GM12878 (cell line): ENCODE measurements at regions not wholly inside any gene's neighbourhood (a gene's known extent, or its start where the extent isn't known, plus 50 kb on each side); places are given as distances from the start of the nearest gene placed in this dataset.

Experiments used
- ATAC-seq: fragments of 200-7000 bp; cut with Tn5 transposase; 3 replicates; pipeline ENCODE4 v1.9.1; 2020; ENCODE audit warnings: mild to moderate bottlenecking, moderate library complexity
- BruUV-seq: library from RNA; stranded (reverse); fragments of 400-500 nt; replicated peaks from 2 replicates; lab custom pipeline; 2021; lab: Mats Ljungman, UMichigan
- CTCF ChIA-PET: fragments of 300-600 bp; sonication (Branson Sonifier 250); formaldehyde crosslinking; extraction: SDS; loops from one replicate; lab custom pipeline; 2021; ENCODE audit warnings: inconsistent platforms; lab: Yijun Ruan, JAX
- POLR2A ChIA-PET: fragments of 350-600 bp; formaldehyde crosslinking; extraction: SDS; loops from one replicate; lab custom pipeline; 2021; ENCODE audit warnings: inconsistent platforms; lab: Charles Lee
- RAD21 ChIA-PET: fragments of 300-600 bp; sonication (Branson Sonifier 250); formaldehyde crosslinking; loops from one replicate; lab custom pipeline; 2023; ENCODE audit warnings: antibody characterized with exemption; ENCODE audit not compliant: unreplicated experiment; lab: Charles Lee
- SMC1A ChIA-PET: fragments of 300-600 bp; sonication (Branson Sonifier 250); formaldehyde crosslinking; loops from one replicate; lab custom pipeline; 2023; ENCODE audit not compliant: unreplicated experiment, uncharacterized antibody; lab: Charles Lee
- DNase-seq: peaks from one replicate; pipeline ENCODE4 v3.0.0-alpha.2; 2011; ENCODE audit warnings: low read depth, low spot score
- FAIRE-seq: peaks from 3 replicates; lab custom pipeline; 2011; peaks lifted over from hg19 to GRCh38; lab: Jason Lieb, UNC
- H2AFZ ChIP-seq: 2 replicates; pipeline ENCODE4 v1.6.0; 2011; ENCODE audit warnings: low read depth, low read length, control low read depth; ENCODE audit not compliant: control insufficient read depth
- H3K27ac ChIP-seq: 2 replicates; pipeline ENCODE4 v1.5.1; 2011; ENCODE audit warnings: control low read depth; ENCODE audit not compliant: control insufficient read depth, insufficient read depth
- H3K27me3 ChIP-seq, 2 experiments: replicated peaks in 1 of 2; 2 replicates each; pipeline versions ENCODE4 v1.6.0 to v1.6.1; 2011; ENCODE audit warnings: low read length in 1 of 2; ENCODE audit not compliant: control insufficient read depth in 2 of 2, insufficient read depth in 2 of 2
- H3K36me3 ChIP-seq, 2 experiments: 2 replicates each; pipeline ENCODE4 v1.5.1; 2011; ENCODE audit warnings: low read length in 1 of 2; ENCODE audit not compliant: control insufficient read depth in 2 of 2, insufficient read depth in 2 of 2
- H3K4me1 ChIP-seq: 2 replicates; pipeline ENCODE4 v1.6.1; 2011; ENCODE audit warnings: mild to moderate bottlenecking, low read length, moderate library complexity, mixed read lengths; ENCODE audit not compliant: control insufficient read depth, insufficient read depth
- H3K4me2 ChIP-seq: 2 replicates; pipeline ENCODE4 v1.6.0; 2011; ENCODE audit warnings: control low read depth; ENCODE audit not compliant: control insufficient read depth, insufficient read depth
- H3K4me3 ChIP-seq: fragments of 200-600 bp; sonication (generic); 2 replicates; pipeline ENCODE4 v1.5.1; 2016
- H3K79me2 ChIP-seq: 2 replicates; pipeline ENCODE4 v1.6.0; 2011; ENCODE audit warnings: low read length; ENCODE audit not compliant: control insufficient read depth, insufficient read depth
- H3K9ac ChIP-seq: 2 replicates; pipeline ENCODE4 v1.8.0; 2011; ENCODE audit warnings: low read length, control low read depth, mixed read lengths; ENCODE audit not compliant: control insufficient read depth, insufficient read depth
- H3K9me3 ChIP-seq: replicated peaks from 3 replicates; pipeline ENCODE4 v1.5.1; 2011; ENCODE audit warnings: mild to moderate bottlenecking, low read length; ENCODE audit not compliant: control insufficient read depth, insufficient read depth
- H4K20me1 ChIP-seq: 2 replicates; pipeline ENCODE4 v1.6.0; 2011; ENCODE audit not compliant: control insufficient read depth, insufficient read depth
- ASH2L ChIP-seq: fragments of 300-600, 200-600 bp; sonication (generic); IDR thresholded peaks from 2 replicates; pipeline ENCODE4 v1.6.1; 2017; ENCODE audit warnings: low read depth, mild to moderate bottlenecking, borderline replicate concordance
- BCL11A ChIP-seq: IDR thresholded peaks from 2 replicates; pipeline ENCODE4 v1.6.1; 2011; ENCODE audit warnings: low read depth, low read length
- CTCF ChIP-seq, 3 experiments: IDR thresholded peaks in 2 of 3; conservative IDR thresholded peaks in 1 of 3; 2 replicates each; pipeline ENCODE4 v1.5.1; 2011; ENCODE audit warnings: low read depth in 3 of 3, low read length in 3 of 3, mild to moderate bottlenecking in 3 of 3, control low read depth in 2 of 3, moderate library complexity in 2 of 3, inconsistent platforms in 1 of 3, mixed read lengths in 1 of 3; ENCODE audit not compliant: control insufficient read depth in 2 of 3, insufficient read depth in 1 of 3; ENCODE audit errors: extremely low read depth in 1 of 3
- EP300 ChIP-seq, 2 experiments: fragments of 150-350 bp in 1 of 2; IDR thresholded peaks; 2 replicates each; pipeline ENCODE4 v1.6.1; 2011 to 2012; ENCODE audit warnings: low read depth in 2 of 2, low read length in 2 of 2, borderline replicate concordance in 1 of 2, improper control_type of control experiment in 1 of 2, inconsistent platforms in 1 of 2; ENCODE audit not compliant: control insufficient read depth in 1 of 2
- KAT2A ChIP-seq: conservative IDR thresholded peaks from 2 replicates; pipeline ENCODE4 v1.6.1; 2011; ENCODE audit warnings: low read depth, low read length; ENCODE audit not compliant: control insufficient read depth
- MTA2 ChIP-seq: fragments of 450-650 bp; IDR thresholded peaks from 2 replicates; pipeline ENCODE4 v1.6.1; 2016; ENCODE audit warnings: low read depth, mild to moderate bottlenecking, moderate library complexity
- MYC ChIP-seq: IDR thresholded peaks from 2 replicates; pipeline ENCODE4 v1.6.1; 2011; ENCODE audit warnings: mild to moderate bottlenecking, low read length, moderate library complexity, inconsistent platforms; ENCODE audit not compliant: insufficient read depth, insufficient replicate concordance, insufficient read length, severe bottlenecking
- NBN ChIP-seq: fragments of 450-650 bp; IDR thresholded peaks from 2 replicates; pipeline ENCODE4 v1.6.1; 2016
- NR2C2 ChIP-seq: IDR thresholded peaks from 2 replicates; pipeline ENCODE4 v1.6.1; 2011; ENCODE audit warnings: borderline replicate concordance, low read depth; ENCODE audit not compliant: control insufficient read depth, insufficient read length
- RAD21 ChIP-seq: IDR thresholded peaks from 2 replicates; pipeline ENCODE4 v1.6.1; 2011; ENCODE audit warnings: mild to moderate bottlenecking, low read depth, low read length, moderate library complexity; ENCODE audit not compliant: insufficient read depth
- RAD51 ChIP-seq: fragments of 450-650 bp; IDR thresholded peaks from 2 replicates; pipeline ENCODE4 v1.6.1; 2016; ENCODE audit warnings: moderate library complexity, mild to moderate bottlenecking, inconsistent platforms
- SP1 ChIP-seq: IDR thresholded peaks from one replicate; pipeline ENCODE4 v1.6.1; 2011; ENCODE audit warnings: low read depth, low read length
- SREBF1 ChIP-seq: IDR thresholded peaks from 2 replicates; pipeline ENCODE4 v1.6.1; 2012; ENCODE audit warnings: mild to moderate bottlenecking, low read length
- ZBTB33 ChIP-seq: fragments of 450-650 bp; IDR thresholded peaks from 2 replicates; pipeline ENCODE4 v1.6.1; 2017; ENCODE audit warnings: mild to moderate bottlenecking
- ZNF24 ChIP-seq: fragments of 450-650 bp; IDR thresholded peaks from 2 replicates; pipeline ENCODE4 v1.6.1; 2017; ENCODE audit warnings: antibody characterized with exemption, mild to moderate bottlenecking
- ZNF384 ChIP-seq: IDR thresholded peaks from 2 replicates; pipeline ENCODE4 v1.6.1; 2012; ENCODE audit warnings: low read depth, mild to moderate bottlenecking, low read length, improper control_type of control experiment, borderline replicate concordance
- WGBS: methylation state at CpG from one replicate; pipeline ENCODE4 v1.1.6; 2016; ENCODE audit warnings: low lambda C conversion rate; ENCODE audit not compliant: insufficient replicate concordance, insufficient coverage; ENCODE audit errors: missing lambda C conversion rate; 5-methylcytosine and 5-hydroxymethylcytosine counted together
- in situ Hi-C: fragments of 300-500 bp; cut with MboI; formaldehyde crosslinking; loops from 9 replicates; pipeline ENCODE4 v1.14.3; 2018; ENCODE audit warnings: mixed read lengths
- intact Hi-C: fragments of 100-400 bp; cut with micrococcal nuclease; formaldehyde crosslinking; loops from one replicate; pipeline ENCODE4 v1.14.2; 2022; ENCODE audit not compliant: unreplicated experiment

- SMC1A ChIA-PET: no interaction called here
- Histone ChIP-seq H2AFZ (no peak overlapping the region), H3K9ac (no peak overlapping the region), H3K27me3 (no peaks in the 10 kb centered on the region), H3K36me3 (no peaks in the 10 kb centered on the region), H3K27ac (no peak overlapping the region), H3K4me3 (no peak overlapping the region), H3K4me1 (no peaks in the 10 kb centered on the region), H3K79me2 (no peaks in the 10 kb centered on the region), H3K4me2 (no peak overlapping the region), H3K9me3 (no peaks in the 10 kb centered on the region; the same call in 2 of the 3 replicates), H4K20me1 (no peaks in the 10 kb centered on the region)
- in situ Hi-C loops: no loop called here
- peak; percentile 55 for ATAC-seq
- POLR2A ChIA-PET: no interaction called here
- no peak for TF ChIP-seq ASH2L
- TF ChIP-seq CTCF (IDR thresholded peaks at IDR 0.05 in 2 of 3, conservative IDR thresholded peaks at IDR 0.05 in 1 of 3; ENCODE audit: control insufficient read depth in 2 of 3, extremely low read depth in 1 of 3, insufficient read depth in 1 of 3, low read depth in 3 of 3, low read length in 3 of 3): 0 out of 6 replicates have a peak, but pooled peaks of 1 of the 3 experiments have one; percentile 1
- no TSS peak for BruUV-seq
- no peak for DNase-seq
- RAD21 ChIA-PET: no interaction called here
- no peak for FAIRE-seq
- CTCF ChIA-PET: no interaction called here
- intact Hi-C loops: loop anchor here (10.0 kb wide), 1 partner anchor 643 kb away; no protein-coding TSS in a partner anchor
- 0% methylated on average over 1 of the region's 1 CpG for WGBS
These were observed 420.4 kb downstream of the HTR7 start for GRCh38 chr10:90437452-90437851.

GRCh38 chr10:90440870-90441269 is 417.0 kb downstream of the HTR7 start:
- ATAC-seq (no peak), FAIRE-seq (no peak), DNase-seq (no peak)
- no peak overlapping the region for H3K4me3 ChIP-seq
- H3K4me1 ChIP-seq: no peaks in the 10 kb centered on the region
- in situ Hi-C loops (no loop called here), intact Hi-C loops (no loop called here)
- no peaks in the 10 kb centered on the region; the same call in 1 of the 3 replicates for H3K9me3 ChIP-seq
- ChIA-PET CTCF (no interaction called here), SMC1A (no interaction called here), POLR2A (no interaction called here), RAD21 (no interaction called here)
- H2AFZ ChIP-seq: no peak overlapping the region
- 44% methylated on average over 2 of the region's 2 CpGs for WGBS
- H3K9ac ChIP-seq: no peak overlapping the region
- no peak overlapping the region for H3K4me2 ChIP-seq
- H3K36me3 ChIP-seq: no peaks in the 10 kb centered on the region
- no TSS peak for BruUV-seq
- no peaks in the 10 kb centered on the region for H4K20me1 ChIP-seq
- no peak overlapping the region for H3K27ac ChIP-seq
- H3K79me2 ChIP-seq: no peaks in the 10 kb centered on the region
- no peaks in the 10 kb centered on the region for H3K27me3 ChIP-seq
- TF ChIP-seq SP1 (no peak), ZBTB33 (no peak), KAT2A (no peak), MTA2 (no peak), RAD51 (no peak), RAD21 (no peak), EP300 (IDR thresholded peaks at IDR 0.05; ENCODE audit: borderline replicate concordance in 1 of 2, control insufficient read depth in 1 of 2, low read depth in 2 of 2, low read length in 2 of 2) (no peak), SREBF1 (no peak), MYC (no peak), BCL11A (no peak), ZNF384 (no peak), NR2C2 (no peak), NBN (no peak), ZNF24 (no peak)
